GM21423 (cell line): ENCODE measurements at regions not wholly inside any gene's neighbourhood (a gene's known extent, or its start where the extent isn't known, plus 50 kb on each side); places are given as distances from the start of the nearest gene placed in this dataset.
A peak's percentile ranks its signal among the peaks of the same experiment; 100 is the strongest.
"Not testable (repeated sequence)": the region's sequence is repeated elsewhere in the genome, so short reads cannot be mapped to it uniquely, and the experiment has no call there.

Experiments
- ATAC-seq: cut with Tn5 transposase; IDR thresholded peaks from one replicate; pipeline ENCODE4 v1.9.1; 2021; ENCODE audit warnings: mild to moderate bottlenecking, moderate library complexity; ENCODE audit not compliant: unreplicated experiment

DNA sequence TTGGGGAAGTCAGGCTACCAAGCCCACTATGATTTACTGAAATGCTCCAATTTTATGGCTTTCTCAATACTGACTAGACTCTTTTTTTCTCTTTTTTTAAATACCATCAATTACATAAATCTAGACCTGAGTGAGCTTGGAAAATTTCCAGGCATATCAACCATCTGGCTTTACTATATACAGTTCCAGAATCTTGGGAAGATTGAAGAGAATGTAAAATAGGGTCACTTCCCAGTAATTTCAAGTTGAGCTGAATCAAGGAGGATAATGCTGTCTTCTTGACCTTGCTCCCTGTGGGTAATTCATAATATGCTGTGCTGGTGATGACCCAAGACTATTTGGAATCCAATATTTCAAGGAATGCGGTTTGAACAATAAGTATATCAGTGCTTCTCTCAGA lies 108.1 kb downstream of the MAP3K21 start:
- ATAC-seq = no peak

DNA sequence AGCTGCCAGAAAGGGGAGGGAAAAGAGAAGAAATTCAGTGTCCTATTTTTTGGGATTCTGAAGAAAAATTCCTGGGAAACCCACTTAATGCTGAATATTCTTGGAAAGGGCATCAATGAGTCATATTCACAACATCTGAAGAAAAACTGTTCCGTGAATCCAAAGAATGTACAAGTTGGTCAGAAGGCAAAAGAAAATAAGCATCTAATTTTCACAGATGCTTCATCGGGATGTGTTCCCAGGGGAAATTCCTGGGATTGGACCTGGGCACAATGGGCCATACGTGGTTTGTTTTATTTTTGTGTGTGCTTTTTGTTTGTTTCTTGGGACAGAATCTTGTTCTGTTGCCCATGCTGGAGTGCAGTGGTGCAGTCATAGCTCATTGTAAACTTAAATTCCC lies 112.2 kb downstream of the MAP3K21 start:
- ATAC-seq = no peak

DNA sequence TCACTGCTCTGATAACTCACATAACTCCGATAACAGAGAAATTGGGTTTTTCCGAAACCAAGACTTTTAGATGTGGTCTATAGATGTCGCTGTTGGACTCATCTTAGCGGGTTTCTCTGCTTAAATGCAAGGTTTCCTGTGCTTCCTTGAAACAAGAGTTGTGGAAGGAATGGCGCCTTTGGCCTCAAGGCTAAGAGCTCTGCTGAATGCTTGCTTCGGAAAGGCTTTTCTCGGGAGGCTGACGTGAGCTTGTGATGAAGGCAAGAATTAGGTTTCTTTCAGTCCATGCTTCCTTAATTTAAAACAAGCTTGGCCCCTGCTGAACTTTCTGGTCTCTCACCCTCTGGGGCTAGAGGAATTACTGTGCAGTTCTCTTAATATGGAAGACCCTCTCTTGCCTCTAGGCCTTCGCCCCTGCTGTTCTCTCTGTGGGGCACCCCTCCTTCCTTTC lies 113.5 kb downstream of the MAP3K21 start:
- ATAC-seq = peak; percentile 49

DNA sequence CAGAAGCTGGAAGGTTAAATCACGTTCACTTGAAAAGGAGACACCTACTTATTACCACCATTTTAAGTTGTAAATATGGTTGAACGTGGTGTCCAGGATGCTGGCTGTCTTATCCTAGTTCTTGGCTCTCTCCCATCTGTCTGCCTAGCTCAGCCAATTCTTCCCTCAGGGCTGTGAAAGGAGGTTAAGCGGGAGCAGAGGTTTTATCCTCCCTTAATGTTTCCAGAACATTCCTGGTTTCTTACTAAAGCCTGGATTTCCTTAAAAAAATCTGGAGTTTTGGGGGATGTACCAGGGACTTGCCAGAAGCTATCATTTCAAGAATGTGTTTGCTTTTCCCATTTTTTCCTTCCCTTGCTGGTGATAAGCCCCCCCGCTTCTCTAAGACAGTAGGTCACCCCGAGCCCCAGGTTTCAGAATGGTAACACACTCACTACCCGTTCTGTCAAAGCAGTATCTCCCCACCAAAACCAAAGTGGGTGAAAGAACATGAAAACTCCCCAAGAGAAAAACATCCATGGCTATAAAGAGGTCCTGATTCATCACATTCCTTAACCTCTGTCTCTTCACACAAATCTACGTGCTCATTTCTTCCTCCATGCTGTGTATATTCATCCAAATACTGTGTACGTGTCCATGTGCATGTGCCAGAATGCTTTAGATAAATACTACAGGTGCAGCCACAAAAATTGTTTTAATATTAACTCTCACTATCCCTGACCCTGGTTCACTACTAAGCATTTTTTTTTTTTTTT lies 114.7 kb downstream of the MAP3K21 start:
- no peak for ATAC-seq

DNA sequence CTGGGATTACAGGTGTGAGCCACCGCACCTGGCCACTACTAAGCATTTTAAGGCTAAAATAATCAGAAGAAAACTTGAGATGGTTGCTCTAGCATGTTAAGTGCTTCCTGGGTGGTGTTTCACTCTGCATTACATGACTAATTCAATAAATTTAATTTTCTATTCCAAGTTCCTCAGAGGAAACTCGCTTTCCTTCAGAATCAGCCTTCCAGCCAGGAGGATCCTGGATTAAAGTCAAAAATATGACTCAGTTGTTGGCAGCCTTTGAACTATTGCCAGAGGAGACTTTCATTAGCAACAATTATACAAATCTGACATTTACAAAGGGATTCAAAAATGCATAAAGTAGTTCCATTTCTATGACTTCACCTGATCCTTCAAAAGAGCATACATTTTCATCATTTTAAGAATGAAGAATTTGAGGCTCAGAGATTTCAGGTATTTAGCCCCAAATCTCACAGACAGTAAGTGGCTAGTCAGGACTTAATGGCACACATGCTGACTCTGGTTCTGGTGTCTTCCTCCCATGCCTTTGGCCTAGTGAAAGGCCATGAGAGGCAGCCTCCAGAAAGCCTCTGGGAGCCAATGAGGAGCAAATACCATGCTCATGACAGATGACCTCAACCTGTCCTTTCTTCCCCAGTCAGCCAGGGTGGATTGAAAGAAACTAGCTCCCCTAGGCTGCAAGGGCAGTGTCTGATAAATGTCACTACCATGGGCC lies 115.7 kb downstream of the MAP3K21 start:
- no peak for ATAC-seq

DNA sequence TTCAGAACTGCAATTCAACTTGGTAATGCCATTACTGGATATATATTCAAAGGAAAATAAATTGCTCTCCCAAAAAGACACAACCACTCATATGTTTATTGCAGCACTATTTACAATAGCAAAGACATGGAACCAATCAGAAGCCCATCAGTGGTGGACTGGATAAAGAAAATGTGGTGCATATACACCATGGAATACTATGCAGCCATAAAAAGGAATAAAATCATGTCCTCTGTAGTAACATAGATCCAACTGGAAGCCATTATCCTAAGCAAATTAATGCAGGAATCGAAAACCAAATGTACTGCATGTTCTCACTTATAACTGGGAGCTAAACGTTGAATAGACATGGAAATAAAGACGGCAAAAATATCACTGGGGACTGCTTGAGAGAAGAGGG lies 117.0 kb downstream of the MAP3K21 start:
- no peak for ATAC-seq

DNA sequence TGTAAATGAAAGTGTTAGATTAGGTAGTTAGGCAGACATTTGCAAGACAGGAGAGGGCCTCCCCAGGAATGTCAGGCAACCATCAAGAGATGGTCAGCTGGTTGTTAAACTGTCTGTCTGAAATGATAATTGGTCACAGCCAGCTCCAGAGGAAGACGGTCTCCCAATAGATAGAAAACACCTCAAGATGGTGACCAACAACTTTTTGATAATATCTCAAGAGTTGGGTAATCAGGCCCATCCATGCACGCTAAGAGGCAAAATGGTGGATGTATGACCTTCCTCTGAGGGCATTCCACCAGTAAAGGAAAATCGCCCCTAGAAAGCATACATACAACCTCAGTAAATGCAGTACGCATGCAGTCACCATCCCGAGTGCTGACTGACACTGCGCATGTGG lies 118.2 kb downstream of the MAP3K21 start:
- no peak for ATAC-seq

DNA sequence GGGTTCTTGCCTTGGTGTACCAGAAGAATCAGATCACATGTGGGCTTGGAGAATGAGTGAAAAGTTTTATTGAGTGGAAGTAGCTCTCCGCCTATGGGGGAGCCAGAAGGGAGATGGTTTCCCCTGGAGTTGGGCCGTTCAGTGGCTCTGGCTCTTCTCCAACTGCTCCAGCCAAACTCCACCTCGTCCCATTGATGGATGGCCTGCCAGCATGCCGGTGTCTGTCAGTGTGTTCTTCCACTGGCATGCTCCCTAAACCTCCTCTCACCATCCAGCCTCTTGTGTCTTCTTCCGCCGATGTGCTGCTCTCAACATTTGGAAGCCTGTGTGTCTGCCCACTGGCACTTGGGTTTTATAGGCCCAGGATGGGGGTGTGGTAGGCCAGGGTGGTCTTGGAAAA lies 119.4 kb downstream of the MAP3K21 start:
- no peak for ATAC-seq

DNA sequence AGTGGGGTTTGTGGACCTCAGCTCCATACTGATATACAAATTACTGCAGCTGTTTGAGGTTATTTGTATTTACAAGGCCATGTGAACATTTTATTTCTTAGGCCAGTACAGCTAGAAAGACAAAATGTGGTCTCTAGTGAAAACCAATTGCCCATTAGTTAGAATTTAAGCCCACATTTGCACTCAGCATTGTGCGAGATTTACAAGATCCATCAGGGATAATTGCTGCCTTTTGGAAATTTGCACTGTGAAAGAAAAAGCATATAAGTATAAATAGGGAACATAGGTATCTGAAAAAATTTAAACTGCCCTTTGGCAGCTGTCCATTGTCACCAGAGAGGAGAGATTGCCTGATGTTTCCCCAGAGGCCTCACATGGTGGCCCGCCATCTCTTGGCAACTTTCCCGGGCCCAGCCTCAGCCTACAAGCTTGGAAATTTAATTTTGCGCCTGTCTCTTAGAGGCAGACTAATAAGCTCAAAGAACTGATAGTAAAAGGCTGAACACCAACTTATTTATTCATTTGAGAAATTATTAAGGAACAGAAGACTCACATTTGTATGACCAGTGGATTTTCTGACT lies 120.7 kb downstream of the MAP3K21 start:
- no peak for ATAC-seq

DNA sequence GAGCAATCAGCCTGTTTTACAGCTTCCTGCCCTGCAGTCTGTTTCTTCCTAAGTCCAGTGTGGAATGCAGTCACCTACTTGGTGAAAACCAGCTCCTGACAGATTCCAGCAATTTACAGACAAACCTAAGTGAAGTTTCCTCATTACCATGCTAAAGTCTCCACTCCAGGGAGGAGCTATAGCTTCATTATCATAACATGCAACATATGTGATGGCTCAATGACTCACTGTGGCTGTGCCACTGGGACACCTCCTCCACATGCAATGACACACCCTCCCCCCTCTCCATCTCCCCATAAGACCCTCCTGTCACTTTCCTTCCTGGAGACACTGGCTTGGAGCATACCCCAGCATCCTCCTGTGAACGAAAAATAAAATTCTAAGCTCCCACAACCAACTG lies 125.2 kb downstream of the MAP3K21 start:
- ATAC-seq = no peak

DNA sequence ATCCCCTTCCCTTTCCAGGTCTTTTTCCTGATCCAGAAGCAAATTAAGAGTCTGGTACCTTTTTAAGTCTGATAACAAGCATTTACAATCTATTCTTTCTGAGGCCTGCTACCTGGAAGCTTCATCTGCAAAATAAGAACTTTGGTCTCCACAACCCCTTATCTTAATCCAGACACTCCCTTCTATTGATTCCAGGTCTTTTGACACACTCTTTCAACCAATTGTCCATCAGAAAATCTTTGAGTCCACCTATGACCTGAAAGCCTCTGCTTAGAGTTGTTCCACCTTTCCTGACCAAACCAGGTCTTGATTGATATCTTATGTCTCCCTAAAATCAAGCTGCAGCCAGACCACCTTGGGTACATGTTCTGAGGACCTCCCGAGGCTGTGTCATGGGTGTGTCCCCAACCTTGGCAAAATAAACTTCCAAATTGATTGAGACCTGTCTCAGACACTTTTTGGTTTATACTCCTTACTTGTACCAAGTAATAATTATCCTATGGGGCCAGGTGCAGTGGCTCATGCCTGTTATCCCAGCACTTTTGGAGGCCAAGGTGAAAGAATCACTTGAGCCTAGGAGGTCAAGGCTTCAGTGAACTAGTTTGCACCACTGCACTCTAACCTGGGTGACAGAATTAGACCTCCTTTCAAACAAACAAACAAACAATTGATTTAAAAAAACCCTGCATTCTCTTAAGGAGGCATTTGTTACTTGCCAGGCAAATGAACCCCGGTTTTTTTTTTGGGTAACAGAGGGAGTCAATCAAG lies 126.1 kb downstream of the MAP3K21 start:
- ATAC-seq = no peak

DNA sequence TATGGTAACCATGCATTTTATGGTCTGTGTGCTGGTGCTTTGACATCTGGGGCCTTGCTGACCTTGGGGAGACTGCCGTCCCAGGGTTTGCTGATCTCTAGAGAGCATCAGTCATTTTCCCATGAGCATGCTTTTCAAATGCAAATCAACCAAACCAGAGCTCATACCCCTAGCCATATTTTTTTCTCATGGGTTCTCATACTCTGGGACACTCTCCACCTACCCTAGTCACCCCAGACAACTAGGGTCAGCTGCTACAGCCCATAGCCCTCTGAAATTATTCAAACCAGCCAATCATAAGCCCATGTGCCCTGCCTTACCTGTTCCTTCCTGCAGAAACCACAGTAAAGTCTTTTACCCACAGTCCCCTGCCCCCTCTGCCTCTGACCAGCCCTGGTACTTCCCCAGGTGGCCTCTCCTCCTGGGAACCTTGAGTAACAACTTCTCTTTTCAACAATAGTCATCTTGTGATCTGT lies 132.0 kb downstream of the MAP3K21 start:
- ATAC-seq = peak; percentile 70

DNA sequence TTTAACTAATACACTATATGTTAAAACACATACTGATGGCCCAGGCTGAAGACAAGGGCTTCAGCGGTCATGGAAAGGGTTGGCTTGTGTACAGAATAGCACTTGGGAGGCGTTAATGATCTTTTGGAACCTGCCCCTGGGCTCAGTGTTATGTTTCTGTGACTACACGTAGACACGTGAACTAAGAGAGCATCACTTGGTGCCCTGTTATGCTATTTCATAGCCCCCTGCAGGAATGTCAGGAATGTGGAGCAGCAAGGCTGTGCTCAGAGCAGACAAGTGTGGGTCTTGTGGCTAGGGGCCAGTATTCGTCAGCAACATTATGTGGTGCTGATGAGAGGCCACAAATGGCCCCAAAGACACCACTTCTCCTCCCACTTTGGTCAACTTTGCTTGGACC lies 132.4 kb downstream of the MAP3K21 start:
- peak; percentile 12 for ATAC-seq

DNA sequence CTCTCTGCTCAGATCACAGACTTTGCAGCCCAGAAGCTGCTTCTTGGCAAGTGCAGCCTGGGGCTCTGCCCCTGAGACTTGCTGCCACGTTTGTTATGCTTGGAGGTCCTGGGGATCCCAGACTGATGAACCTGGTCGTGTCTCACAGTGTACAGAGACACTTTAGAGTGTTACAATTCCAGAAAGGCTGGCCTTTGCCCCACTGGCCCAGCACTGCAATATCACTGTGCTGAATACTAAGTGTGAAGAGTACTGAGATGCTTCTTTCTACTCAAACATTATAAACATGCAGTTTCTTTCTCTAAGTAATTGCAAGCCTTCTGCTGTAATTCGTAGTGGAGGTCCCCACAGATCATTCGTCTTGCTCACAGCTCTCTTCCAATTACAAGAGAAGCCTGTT lies 133.2 kb downstream of the MAP3K21 start:
- no peak for ATAC-seq

DNA sequence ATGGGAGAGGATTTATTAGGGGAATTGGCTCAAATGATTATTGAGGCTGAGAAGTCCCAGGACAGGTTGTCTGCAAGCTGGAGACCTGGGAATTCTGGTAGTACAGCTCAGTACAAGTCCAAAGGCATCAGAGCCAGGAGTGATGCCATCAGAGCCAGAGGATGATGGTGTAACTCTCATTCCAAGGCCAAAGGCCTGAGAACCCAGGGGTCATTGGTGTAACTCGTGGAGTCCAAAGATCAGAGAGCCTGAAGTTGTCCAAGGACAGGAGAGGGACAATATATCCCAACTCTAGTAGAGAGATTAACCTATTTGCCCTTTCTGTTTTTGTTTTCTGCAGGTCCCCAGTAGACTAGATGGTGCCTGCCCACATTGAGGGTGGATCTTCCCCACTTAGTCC lies 134.3 kb downstream of the MAP3K21 start:
- no peak for ATAC-seq

DNA sequence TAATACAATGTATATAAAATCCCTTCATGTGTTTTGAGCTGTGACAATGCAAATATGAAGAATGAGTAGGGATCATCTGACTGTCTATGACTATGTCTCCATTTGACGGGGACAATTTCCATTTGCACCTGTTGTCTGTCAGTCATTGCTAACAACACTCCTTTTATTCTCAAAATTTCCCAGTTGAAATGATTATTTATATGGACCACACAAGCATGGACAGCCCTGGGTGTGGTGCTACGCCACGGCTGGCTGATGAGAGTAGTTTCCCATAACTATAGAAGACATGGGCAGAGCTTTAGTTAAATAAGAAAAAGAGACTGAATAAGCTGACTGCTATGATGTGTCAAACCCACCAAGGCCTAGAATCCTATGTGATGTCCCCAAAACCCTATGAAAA lies 135.8 kb downstream of the MAP3K21 start:
- no peak for ATAC-seq

DNA sequence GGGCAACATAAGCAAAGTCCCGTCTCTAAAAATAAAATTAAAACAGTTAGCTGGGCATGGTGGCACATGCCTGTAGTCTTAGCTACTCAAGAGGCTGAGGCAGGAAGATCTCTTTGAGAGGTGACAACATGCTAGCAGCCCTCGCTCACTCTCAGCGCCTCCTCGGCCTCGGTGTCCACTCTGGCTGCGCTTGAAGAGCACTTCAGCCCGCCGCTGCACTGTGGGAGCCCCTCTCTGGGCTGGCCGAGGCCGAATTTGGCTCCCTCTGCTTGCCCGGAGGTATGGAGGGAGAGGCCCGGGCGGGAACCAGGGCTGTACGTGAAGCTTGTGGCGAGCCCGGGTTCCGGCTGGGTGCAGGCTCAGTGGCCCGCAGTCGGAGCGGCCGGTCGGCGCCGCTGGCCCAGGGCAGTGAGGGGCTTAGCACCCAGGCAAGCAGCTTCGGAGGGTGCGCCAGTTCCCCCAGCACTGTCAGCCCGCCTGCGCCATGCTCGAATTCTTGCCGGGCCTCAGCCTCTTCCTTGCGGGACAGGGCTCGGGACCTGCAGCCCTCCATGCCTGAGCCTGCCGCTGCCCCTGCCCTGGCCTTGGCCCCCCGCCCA lies 138.3 kb downstream of the MAP3K21 start:
- no peak for ATAC-seq

DNA sequence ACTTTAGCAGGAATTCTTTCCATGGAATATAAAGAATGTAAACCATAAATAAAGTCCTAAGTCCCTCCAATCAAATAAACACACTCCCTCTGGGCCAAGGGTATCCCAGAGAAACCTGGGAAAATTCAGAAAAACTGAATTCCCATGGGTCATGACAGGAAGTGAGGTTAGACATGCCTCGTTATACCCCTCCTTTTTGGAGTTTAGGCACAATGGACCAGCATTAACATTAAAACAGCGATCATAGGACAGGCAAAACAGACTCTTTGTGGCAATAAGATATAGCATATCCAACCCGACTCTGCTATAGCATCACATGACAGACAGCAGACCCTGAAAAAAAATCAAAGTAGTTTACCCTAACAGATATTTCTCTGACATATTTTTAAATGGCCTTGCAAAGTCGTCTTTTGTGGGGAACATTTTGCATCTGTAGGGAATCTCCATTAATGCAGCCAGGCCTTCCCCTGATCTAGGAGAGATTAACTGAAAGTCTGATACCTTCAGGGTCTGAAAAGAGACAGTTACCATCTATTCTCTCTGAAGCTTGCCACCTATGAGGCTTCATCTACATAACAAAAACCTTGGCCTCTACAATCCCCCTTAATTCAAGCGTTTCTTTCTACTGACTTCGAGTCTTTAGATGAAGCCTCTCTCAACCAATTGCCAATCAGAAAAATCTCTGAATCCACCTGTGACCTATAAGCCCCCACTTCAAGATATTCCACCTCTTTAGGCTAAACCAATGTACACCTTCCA lies 143.0 kb upstream of the KCNK1 start:
- no peak for ATAC-seq

DNA sequence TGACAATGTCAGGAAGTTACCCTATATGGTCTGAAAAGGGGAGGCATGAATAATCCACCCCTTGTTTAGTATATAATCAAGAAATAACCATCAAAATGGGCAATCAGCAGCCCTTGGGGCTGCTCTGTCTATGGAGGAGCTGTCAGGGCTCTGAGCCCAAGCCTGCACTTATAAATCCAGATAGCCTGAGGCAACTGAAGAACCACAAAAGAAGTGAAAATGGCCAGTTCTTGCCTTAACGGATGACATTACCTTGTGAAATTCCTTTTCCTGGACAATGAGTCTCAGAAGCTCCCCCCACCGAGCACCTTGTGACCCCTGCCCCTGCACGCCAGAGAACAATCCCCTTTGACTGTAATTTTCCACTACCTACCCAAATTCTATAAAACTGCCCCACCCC lies 142.1 kb upstream of the KCNK1 start:
- ATAC-seq = not testable (repeated sequence)

DNA sequence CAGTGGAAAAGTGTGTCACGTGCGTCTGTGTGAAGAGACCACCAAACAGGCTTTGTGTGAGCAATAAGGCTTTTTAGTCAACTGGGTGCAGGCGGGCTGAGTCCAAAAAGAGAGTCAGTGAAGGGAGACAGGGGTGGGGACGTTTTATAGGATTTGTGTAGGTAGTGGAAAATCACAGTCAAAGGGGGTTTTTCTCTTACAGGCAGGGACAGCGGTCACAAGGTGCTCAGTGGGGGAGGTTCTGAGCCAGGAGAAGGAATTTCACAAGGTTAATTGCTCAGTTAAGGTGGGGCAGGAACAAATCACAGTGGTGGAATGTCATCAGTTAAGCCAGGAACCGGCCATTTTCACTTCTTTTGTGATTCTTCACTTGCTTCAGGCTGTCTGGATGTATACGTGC lies 141.1 kb upstream of the KCNK1 start:
- ATAC-seq = not testable (repeated sequence)
